CD4-positive, alpha-beta T cell (primary cell): ENCODE measurements at regions not wholly inside any gene's neighbourhood (a gene's known extent, or its start where the extent isn't known, plus 50 kb on each side); places are given as distances from the start of the nearest gene placed in this dataset.

Source experiments
- ATAC-seq: fragments of 200-7000 bp; cut with Tn5 transposase; one replicate; pipeline ENCODE4 v1.10.0; 2022; ENCODE audit warnings: mild to moderate bottlenecking; ENCODE audit not compliant: poor library complexity
- CTCF ChIA-PET: fragments of 350-600 bp; sonication (Branson Sonifier 250); formaldehyde crosslinking; loops from one replicate; lab custom pipeline; 2021; ENCODE audit warnings: antibody characterized with exemption, inconsistent platforms; lab: Charles Lee
- POLR2A ChIA-PET: fragments of 350-600 bp; sonication (Branson Sonifier 250); formaldehyde crosslinking; loops from one replicate; lab custom pipeline; 2021; ENCODE audit warnings: antibody characterized with exemption, inconsistent platforms; lab: Charles Lee
- DNase-seq, 14 experiments: peaks; one replicate each; pipeline ENCODE4 v3.0.0-alpha.2; 2013 to 2020; ENCODE audit warnings: mixed read lengths in 2 of 14
- H3K27ac ChIP-seq, 2 donors: one replicate each; pipeline versions ENCODE4 v1.5.1 to v1.7.0; 2013; ENCODE audit warnings: low read length in 2 of 2, low read depth in 1 of 2, mild to moderate bottlenecking in 1 of 2
- H3K27me3 ChIP-seq, 2 experiments: 1 replicate in 1 of 2; 2 replicates in 1 of 2; pipeline versions ENCODE4 v1.6.1 to v1.7.0; 2013; ENCODE audit warnings: low read length in 2 of 2, control low read depth in 1 of 2, mild to moderate bottlenecking in 1 of 2, moderate library complexity in 1 of 2; ENCODE audit not compliant: insufficient read depth in 2 of 2, control insufficient read depth in 1 of 2
- H3K36me3 ChIP-seq: one replicate; pipeline ENCODE4 v1.6.1; 2013; ENCODE audit warnings: low read length, control low read depth; ENCODE audit not compliant: insufficient read depth
- H3K4me1 ChIP-seq: one replicate; pipeline ENCODE4 v1.6.1; 2013; ENCODE audit warnings: low read length, control low read depth; ENCODE audit not compliant: insufficient read depth
- H3K4me3 ChIP-seq: one replicate; pipeline ENCODE4 v1.5.1; 2013; ENCODE audit warnings: mild to moderate bottlenecking, low read length, moderate library complexity
- H3K9me3 ChIP-seq, 2 experiments: 1 replicate in 1 of 2; 2 replicates in 1 of 2; pipeline versions ENCODE4 v1.6.1 to v1.7.0; 2013; ENCODE audit warnings: low read length in 2 of 2, mild to moderate bottlenecking in 2 of 2, control low read depth in 1 of 2, moderate library complexity in 1 of 2; ENCODE audit not compliant: control insufficient read depth in 1 of 2, insufficient read depth in 1 of 2
- H3K27ac Mint-ChIP-seq: one replicate; pipeline ENCODE4 v1.8.0; 2020; ENCODE audit warnings: mixed read lengths
- H3K27me3 Mint-ChIP-seq: one replicate; pipeline ENCODE4 v1.8.0; 2021; ENCODE audit warnings: mixed read lengths
- H3K36me3 Mint-ChIP-seq: one replicate; pipeline ENCODE4 v1.8.0; 2021; ENCODE audit warnings: low read depth, mixed read lengths
- H3K4me1 Mint-ChIP-seq: one replicate; pipeline ENCODE4 v1.8.0; 2021; ENCODE audit warnings: low read depth, mixed read lengths
- H3K4me3 Mint-ChIP-seq: one replicate; pipeline ENCODE4 v1.8.0; 2020; ENCODE audit warnings: mild to moderate bottlenecking, mixed read lengths
- H3K9me3 Mint-ChIP-seq: one replicate; pipeline ENCODE4 v1.8.0; 2020; ENCODE audit warnings: mixed read lengths
- CTCF ChIP-seq: fragments of 200-600 bp; IDR thresholded peaks from one replicate; pipeline ENCODE4 v1.8.0; 2022; ENCODE audit warnings: antibody characterized with exemption, mild to moderate bottlenecking
- intact Hi-C, 2 experiments: fragments of 100-400 bp; cut with DNase I in 1 of 2; cut with micrococcal nuclease in 1 of 2; formaldehyde crosslinking; loops; one replicate each; pipeline versions ENCODE4 v1.15.1 to v1.9.0; 2023 to 2025; cut with DNase I, micrococcal nuclease

DNA sequence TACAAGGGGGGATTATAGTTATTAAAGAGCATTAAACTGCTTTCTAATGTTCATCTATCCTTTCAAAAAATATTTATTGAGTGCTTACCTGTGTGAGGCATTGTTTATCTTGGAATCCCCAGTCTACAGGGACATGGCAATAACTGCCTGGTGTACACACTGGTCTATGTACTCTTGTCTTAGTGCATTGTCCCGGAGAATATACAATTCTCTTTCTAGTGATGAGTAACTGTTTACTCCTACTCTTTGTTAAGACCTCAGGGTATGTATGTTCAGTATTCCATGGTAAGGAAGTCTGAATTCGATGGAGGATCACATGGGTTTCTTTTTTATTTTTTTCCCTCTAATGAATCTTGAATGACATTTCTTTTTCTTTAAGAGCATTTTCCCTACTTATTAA lies 772.4 kb upstream of the NR2F2 start:
- Histone ChIP-seq H3K36me3 (no peaks in the 10 kb centered on the region), H3K9me3 (peaks cover 0 to 3% of the 10 kb centered on the region in 2 experiments), H3K27me3 (no peaks in the 10 kb centered on the region), H3K27ac (no peak overlapping the region), H3K4me1 (no peaks in the 10 kb centered on the region), H3K4me3 (no peak overlapping the region)
- Mint-ChIP-seq H3K4me1 (no peaks in the 10 kb centered on the region), H3K36me3 (no peaks in the 10 kb centered on the region), H3K27me3 (peaks cover 22% of the 10 kb centered on the region), H3K27ac (no peak overlapping the region), H3K9me3 (no peaks in the 10 kb centered on the region), H3K4me3 (no peak overlapping the region)
- ATAC-seq (no peak), DNase-seq (no peak)
- CTCF ChIA-PET: no interaction called here
- POLR2A ChIA-PET: no interaction called here
- TF ChIP-seq CTCF: no peak
- intact Hi-C loops: no loop called here

DNA sequence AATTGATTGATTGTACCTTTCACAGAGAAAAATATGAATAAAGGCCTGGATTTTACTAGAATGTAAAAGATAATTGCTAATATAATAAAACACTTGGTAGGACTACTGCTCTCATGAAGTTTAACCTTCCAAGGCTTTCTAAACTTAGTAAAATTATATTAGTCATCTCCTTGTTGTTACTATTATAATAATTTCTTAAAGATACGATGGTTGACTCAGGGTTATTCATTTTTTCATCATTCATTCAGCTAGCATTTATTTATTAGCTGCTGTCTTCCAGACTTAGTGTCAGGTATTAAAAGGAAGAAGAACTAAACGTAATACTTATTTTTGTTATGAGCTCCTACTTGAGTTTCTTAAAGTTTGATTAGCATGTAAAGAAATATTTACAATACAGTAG lies 771.6 kb upstream of the NR2F2 start:
- no peaks in the 10 kb centered on the region for H3K27me3 ChIP-seq
- intact Hi-C loops: no loop called here

DNA sequence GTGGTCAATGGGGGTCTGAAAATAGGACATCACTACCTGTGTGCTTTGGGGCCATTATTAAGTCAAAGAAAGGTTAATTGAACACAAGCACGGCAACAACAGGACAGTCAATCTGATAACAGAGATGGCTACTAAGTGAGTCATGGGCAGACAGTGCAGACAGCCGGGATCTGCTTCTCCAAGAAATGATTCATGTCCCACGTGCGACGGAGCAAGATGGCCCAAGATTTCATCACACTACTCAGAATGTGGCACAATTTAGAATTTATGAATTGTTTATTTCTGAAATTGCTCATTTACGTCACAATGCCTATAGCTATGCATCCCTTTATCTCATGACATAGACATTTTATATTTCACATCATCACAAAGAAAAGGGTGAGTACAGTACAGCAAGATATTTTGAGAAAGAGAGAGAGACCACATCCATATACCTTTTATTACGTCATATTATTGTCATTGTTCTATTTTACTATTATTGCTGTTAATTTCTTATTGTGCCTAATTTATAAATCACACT lies 770.6 kb upstream of the NR2F2 start:
- no peaks in the 10 kb centered on the region for H3K36me3 Mint-ChIP-seq
- Histone ChIP-seq H3K4me3 (no peak overlapping the region), H3K4me1 (no peaks in the 10 kb centered on the region), H3K27me3 (no peaks in the 10 kb centered on the region), H3K9me3 (peaks cover 0 to 3% of the 10 kb centered on the region in 2 experiments), H3K36me3 (no peaks in the 10 kb centered on the region), H3K27ac (no peak overlapping the region)
- H3K4me1 Mint-ChIP-seq: no peaks in the 10 kb centered on the region
- H3K27me3 Mint-ChIP-seq: peaks cover 19% of the 10 kb centered on the region
- H3K4me3 Mint-ChIP-seq: no peak overlapping the region
- no peak for TF ChIP-seq CTCF
- no peak overlapping the region for H3K27ac Mint-ChIP-seq
- no peak for ATAC-seq
- intact Hi-C loops: no loop called here
- CTCF ChIA-PET: no interaction called here
- no peaks in the 10 kb centered on the region for H3K9me3 Mint-ChIP-seq
- DNase-seq: no peak
- POLR2A ChIA-PET: no interaction called here

More for the DNA sequence above, 771.6 kb upstream of the NR2F2 start:
- DNase-seq (no peak), ATAC-seq (no peak)
- Mint-ChIP-seq H3K9me3 (no peaks in the 10 kb centered on the region), H3K36me3 (no peaks in the 10 kb centered on the region), H3K4me3 (no peak overlapping the region), H3K27me3 (peaks cover 22% of the 10 kb centered on the region), H3K4me1 (no peaks in the 10 kb centered on the region), H3K27ac (no peak overlapping the region)
- POLR2A ChIA-PET: no interaction called here
- Histone ChIP-seq H3K9me3 (peaks cover 0 to 3% of the 10 kb centered on the region in 2 experiments), H3K27ac (no peak overlapping the region), H3K4me1 (no peaks in the 10 kb centered on the region), H3K4me3 (no peak overlapping the region), H3K36me3 (no peaks in the 10 kb centered on the region)
- no peak for TF ChIP-seq CTCF
- CTCF ChIA-PET: no interaction called here
